GM19023 (cell line): ENCODE measurements at regions not wholly inside any gene's neighbourhood (a gene's known extent, or its start where the extent isn't known, plus 50 kb on each side); places are given as distances from the start of the nearest gene placed in this dataset.
A peak's percentile ranks its signal among the peaks of the same experiment; 100 is the strongest.
"Not testable (repeated sequence)": the region's sequence is repeated elsewhere in the genome, so short reads cannot be mapped to it uniquely, and the experiment has no call there.

ENCODE experiments used
- ATAC-seq: cut with Tn5 transposase; IDR thresholded peaks from one replicate; pipeline ENCODE4 v1.9.1; 2021; ENCODE audit warnings: mild to moderate bottlenecking, moderate library complexity; ENCODE audit not compliant: unreplicated experiment

DNA sequence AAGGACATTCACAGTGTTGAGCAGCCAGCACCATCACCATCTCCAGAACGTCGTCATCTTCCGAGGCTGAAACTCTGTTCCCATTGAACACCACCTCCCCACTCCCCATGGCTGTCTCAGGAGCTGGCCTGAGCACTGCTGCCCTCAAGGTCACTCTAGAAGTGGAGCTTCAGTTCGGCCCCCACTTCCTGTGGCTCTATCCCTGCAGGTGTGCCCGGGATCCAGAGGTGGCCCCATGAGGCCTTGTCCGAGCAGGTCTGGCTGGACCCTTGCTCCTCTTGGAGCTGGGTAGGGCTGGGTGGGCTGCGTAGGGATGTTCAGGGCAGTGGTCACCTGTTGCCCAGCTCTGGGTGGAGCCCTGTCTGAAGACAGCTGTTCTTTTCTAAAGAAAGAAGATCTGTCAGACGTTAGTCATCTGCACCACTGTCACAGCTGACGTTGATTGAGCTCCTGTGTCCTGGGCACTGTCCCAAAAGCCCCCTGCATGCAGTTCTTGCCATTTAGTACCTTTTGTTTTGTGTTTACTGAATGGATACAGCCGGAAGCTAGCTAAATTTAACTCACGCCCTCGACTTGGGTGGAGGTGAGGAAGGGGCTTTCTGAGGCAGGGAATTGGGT lies 75.5 kb upstream of the CLDN5 start:
- no peak for ATAC-seq

GRCh38 chr22:19603346-19603745 lies 79.1 kb upstream of the CLDN5 start:
- ATAC-seq = not testable (repeated sequence)

DNA sequence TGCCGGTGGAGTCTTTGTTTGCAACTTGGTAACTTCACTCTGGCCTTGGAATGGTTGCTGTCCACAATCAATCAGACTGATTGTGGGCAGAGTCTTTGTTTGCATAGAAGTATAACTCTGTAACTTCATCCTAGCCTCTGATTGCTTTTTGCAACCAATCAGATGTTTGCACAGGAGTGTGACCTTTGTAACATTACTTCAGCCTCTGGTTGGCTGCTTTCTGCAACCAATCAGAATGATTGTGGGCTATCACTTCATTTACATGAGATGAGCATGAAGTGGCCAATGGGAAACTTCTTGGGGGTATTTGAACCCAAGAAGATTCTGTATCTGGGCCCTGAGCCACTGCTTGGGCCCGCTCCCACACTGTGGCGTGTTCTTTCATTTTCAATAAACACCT lies 79.6 kb upstream of the CLDN5 start:
- ATAC-seq = no peak

DNA sequence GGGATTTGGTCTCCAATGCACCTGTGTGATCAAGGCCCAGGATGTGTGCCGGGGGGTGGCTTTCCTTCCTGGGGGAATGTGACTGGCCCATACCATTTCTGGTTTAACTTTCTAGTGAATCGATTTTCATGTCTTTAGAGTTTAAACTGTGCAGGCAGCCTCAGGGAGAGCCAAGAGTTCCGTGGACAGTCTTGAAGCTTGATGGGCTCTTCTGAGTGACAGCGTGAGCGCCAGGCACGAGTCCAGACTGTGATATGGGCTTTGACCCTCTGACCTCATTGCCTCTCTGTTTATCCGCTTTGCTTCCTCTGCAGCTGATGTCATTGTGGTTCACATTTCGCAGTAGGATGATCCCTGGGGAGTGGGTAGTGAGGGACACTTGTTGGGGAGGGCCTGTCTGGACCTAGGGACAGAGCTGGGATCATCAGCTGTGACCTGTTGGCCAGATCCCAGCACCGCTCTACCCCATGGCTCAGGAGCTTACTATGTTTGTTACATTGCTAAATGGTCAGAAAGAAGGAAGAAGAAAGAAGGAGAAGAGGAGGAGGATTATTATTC lies 80.6 kb upstream of the CLDN5 start:
- ATAC-seq = no peak

- no peak for ATAC-seq
These were observed 81.5 kb upstream of the CLDN5 start for GRCh38 chr22:19605508-19606331.

GRCh38 chr22:19606332-19607191 lies 82.4 kb upstream of the CLDN5 start:
- no peak for ATAC-seq

DNA sequence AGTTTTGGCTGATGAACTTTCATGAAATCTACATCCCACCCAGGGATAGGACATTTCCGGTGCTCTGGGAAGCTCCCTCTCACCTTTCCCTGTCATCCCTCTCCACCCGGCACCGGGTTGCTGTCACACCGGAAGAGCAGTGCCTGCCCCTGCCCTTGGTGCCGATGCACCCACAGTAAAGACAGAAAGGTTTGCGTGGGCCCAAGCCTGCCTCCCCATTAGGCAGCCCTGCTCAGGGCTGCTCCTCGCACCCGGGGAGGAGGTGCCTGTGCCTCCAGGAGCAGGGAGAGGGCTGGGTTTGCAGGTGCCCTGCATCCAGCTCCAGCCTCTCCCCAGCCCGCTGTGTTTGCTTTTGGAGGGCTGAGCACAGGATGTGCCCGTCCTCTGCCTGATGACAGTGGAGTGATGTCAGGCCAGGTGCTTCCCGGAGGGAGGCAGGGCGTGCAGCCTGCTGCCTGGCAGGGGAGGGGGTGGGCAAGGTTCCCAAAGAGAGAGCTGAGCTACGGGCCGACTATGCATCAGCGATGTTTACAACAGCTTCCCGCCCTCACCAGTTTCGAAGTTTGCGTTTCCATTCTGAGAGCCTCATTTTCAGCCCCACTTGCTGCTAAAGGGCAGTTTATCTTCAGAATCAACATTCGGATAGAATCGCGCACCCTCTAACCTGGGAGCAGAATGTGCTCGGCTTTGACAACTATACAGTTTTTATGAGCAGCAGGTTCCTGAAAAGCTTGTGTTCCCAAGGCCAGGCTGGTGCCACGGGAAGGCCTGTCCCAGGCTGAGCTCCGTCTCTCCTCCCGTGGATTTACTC lies 83.2 kb upstream of the CLDN5 start:
- ATAC-seq = no peak

DNA sequence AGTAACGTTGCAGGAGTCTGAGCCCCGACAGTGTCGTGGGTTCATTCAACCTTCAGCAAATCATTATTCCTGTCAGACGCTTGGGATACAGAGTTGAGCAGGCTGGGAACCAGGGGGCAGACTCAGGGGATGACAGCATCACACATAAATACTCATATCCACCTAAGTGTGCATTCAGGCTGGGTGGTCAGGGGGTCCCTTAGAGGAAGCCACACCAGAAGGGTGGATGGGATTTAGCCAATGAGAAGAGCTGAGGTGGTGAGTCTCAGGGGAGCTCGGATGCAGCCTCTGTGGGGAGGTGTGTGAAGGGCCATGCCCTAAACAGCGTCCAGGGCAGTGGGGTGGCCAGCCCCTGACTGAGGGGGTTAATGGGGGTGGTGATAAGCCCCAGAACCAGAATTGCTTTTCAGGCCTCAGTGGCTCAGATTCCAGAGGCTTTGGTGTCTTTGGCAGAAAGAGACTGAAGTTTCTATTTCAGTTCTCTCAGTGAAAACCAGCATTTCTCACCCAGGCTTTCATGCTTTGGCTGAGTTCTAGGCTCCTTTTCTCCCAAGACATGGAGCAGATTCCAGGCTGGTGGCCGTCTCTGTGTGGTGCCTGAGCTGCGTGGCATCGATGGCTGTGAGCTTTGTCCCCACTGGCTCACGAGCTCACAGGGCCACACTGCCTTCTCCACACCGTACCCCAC lies 83.9 kb upstream of the CLDN5 start:
- ATAC-seq = no peak

- ATAC-seq = not testable (repeated sequence)
These were observed 85.5 kb upstream of the CLDN5 start for GRCh38 chr22:19609753-19610152.

GRCh38 chr22:19610518-19611253 lies 86.5 kb upstream of the CLDN5 start:
- ATAC-seq = no peak

DNA sequence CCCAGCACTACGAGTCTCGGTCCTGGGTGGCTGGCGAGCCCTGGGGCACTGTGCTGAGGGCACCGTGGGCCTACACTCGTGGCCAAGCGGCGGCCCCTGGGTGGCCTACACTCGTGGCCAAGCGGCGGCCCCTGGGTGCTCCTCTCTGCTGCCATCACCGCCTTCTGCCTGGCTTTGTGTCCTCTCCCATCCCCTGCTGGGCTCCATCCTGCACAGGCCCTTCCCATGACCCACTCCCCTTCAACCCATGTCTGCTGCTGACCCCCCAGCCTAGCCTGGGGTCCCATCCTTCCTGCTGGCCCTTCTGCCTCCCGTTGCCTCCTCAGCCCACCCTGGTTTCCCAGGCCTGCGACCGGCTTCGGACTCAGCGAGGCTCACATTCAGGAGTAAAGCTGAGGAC lies 87.4 kb upstream of the CLDN5 start:
- no peak for ATAC-seq

GRCh38 chr22:19612866-19613572 lies 88.8 kb upstream of the CLDN5 start:
- no peak for ATAC-seq

DNA sequence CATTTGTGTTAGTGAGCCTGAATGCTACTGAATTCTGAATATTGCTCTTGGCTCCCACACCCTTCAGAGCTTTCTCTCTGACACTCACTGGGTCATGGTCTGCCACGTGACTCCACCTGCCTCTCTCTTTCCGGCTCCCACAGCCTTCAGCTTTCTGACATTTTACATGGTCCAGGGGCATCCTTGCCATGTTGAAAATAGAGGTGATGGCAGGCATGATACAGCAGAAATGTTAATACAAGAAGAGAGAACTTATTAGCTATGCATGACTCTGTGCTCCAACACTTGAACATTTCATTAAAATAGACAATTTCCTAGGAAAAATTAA lies 90.3 kb upstream of the CLDN5 start:
- ATAC-seq = no peak

- ATAC-seq = no peak
These were observed 90.8 kb upstream of the CLDN5 start for GRCh38 chr22:19615001-19615461.

GRCh38 chr22:19615867-19616581 lies 91.8 kb upstream of the CLDN5 start:
- no peak for ATAC-seq

DNA sequence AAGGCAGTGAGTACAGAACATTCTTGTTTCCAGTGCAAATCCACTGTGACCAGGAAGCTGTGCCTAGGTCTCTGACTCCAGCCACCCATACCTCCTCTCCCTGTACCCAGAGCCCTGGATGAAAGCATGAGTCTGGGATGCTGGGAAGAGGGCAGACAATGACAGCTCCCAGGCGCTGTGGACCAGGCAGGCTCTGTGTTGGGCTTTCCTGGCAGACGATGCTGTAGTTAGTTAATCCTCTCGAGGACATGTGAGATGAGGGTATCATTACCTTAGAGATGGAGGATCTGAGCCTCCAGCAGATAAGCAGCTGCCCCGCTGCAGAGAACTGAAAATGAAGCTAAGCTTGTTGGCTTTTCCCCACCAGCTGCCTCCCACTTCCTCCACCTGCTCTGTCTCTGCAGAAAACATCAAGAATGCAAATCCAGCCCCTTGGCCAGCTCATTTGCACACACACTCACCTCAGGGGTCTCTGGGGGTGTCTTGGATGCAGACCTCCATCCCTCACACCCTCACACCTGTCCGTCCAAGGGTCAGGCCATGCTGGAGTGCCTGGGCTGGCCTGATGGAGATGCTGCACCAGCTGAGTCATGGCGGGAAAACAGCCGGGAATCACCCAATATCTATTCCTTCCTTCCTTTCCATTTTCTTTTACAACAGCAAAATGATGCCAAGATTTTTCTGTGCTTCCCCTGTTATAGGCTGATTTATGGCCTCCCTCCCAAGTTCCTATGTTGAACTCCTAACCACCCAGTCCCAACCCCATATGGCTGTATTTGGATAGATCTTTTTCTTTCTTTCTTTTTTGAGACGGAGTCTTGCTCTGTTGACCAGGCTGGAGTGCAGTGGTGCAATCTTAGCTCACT lies 94.9 kb upstream of the SEPTIN5 start:
- peak; percentile 63 for ATAC-seq

GRCh38 chr22:19620742-19621371 lies 93.4 kb upstream of the SEPTIN5 start:
- no peak for ATAC-seq
